ENCODE measurements at regions not wholly inside any gene's neighbourhood (a gene's known extent, or its start where the extent isn't known, plus 50 kb on each side); places are given as distances from the start of the nearest gene placed in this dataset.

- no peak for DNase-seq
These were observed 99.2 kb upstream of the RTL1 start for GRCh38 chr14:101002738-101003137.

- no peak for DNase-seq
These were observed 100.7 kb upstream of the RTL1 start for GRCh38 chr14:101004176-101004575.

GRCh38 chr14:101004954-101005353 is 101.4 kb upstream of the RTL1 start:
- DNase-seq = peak in 2 of 51 donors; percentile 14 to 27

- peak in 14 of 51 donors; percentile 13 to 36 (median 28) for DNase-seq
These were observed 101.9 kb upstream of the RTL1 start for GRCh38 chr14:101005447-101005846.

GRCh38 chr14:101006008-101006407 is 102.5 kb upstream of the RTL1 start:
- peak in 2 of 51 donors; percentile 4 to 15 for DNase-seq

GRCh38 chr14:101007004-101007614 is 103.6 kb upstream of the RTL1 start:
- no peak for DNase-seq

- no peak for DNase-seq
These were observed 104.2 kb upstream of the RTL1 start for GRCh38 chr14:101007765-101008164.

- DNase-seq = no peak
These were observed 104.7 kb upstream of the RTL1 start for GRCh38 chr14:101008196-101008595.

GRCh38 chr14:101008631-101009336 is 105.3 kb upstream of the RTL1 start:
- DNase-seq = no peak

GRCh38 chr14:101009531-101009930 is 106.0 kb upstream of the RTL1 start:
- no peak for DNase-seq

- no peak for DNase-seq
These were observed 106.8 kb upstream of the RTL1 start for GRCh38 chr14:101010293-101010692.

- no peak for DNase-seq
These were observed 107.3 kb upstream of the RTL1 start for GRCh38 chr14:101010835-101011234.

- DNase-seq = no peak
These were observed 113.7 kb upstream of the RTL1 start for GRCh38 chr14:101017209-101017608.

- DNase-seq = peak in 1 of 51 donors; percentile 11
These were observed 114.5 kb upstream of the RTL1 start for GRCh38 chr14:101017806-101018560.

GRCh38 chr14:101018561-101019290 is 115.2 kb upstream of the RTL1 start:
- no peak for DNase-seq

- no peak for DNase-seq
These were observed 116.0 kb upstream of the RTL1 start for GRCh38 chr14:101019541-101019940.

GRCh38 chr14:101019990-101020710 is 116.6 kb upstream of the RTL1 start:
- DNase-seq = no peak

GRCh38 chr14:101020834-101021370 is 117.4 kb upstream of the RTL1 start:
- DNase-seq = no peak

GRCh38 chr14:101022121-101022520 is 118.6 kb upstream of the RTL1 start:
- DNase-seq = no peak

GRCh38 chr14:101022916-101023435 is 119.5 kb upstream of the RTL1 start:
- DNase-seq = no peak

- no peak for DNase-seq
These were observed 121.2 kb upstream of the RTL1 start for GRCh38 chr14:101024686-101025085.

Data from hypothalamus (tissue), 51 donors.